A673 (cell line): ENCODE measurements at regions not wholly inside any gene's neighbourhood (a gene's known extent, or its start where the extent isn't known, plus 50 kb on each side); places are given as distances from the start of the nearest gene placed in this dataset.
A peak's percentile ranks its signal among the peaks of the same experiment; 100 is the strongest.
"Not testable (repeated sequence)": the region's sequence is repeated elsewhere in the genome, so short reads cannot be mapped to it uniquely, and the experiment has no call there.

ENCODE experiments used
- BruUV-seq: library from RNA; stranded (reverse); fragments of 400-500 nt; replicated peaks from 2 replicates; lab custom pipeline; 2021; lab: Mats Ljungman, UMichigan
- CTCF ChIA-PET: fragments of 300-600 bp; sonication (Branson Sonifier 250); formaldehyde crosslinking; loops from one replicate; lab custom pipeline; 2022; ENCODE audit warnings: antibody characterized with exemption; lab: Charles Lee
- POLR2A ChIA-PET: fragments of 300-600 bp; sonication (Branson Sonifier 250); formaldehyde crosslinking; loops from one replicate; lab custom pipeline; 2022; ENCODE audit warnings: antibody characterized with exemption; ENCODE audit not compliant: low non-redundant PET; lab: Charles Lee
- DNase-seq: peaks from one replicate; pipeline ENCODE4 v3.0.0-alpha.2; 2015; ENCODE audit warnings: low spot score
- H3K27ac ChIP-seq: fragments of 200-600 bp; sonication (generic); 2 replicates; pipeline ENCODE4 v1.5.1; 2016; ENCODE audit warnings: mixed run types, low read depth, mild to moderate bottlenecking, mixed read lengths, antibody characterized with exemption, low read length; ENCODE audit not compliant: poor library complexity, severe bottlenecking
- H3K27me3 ChIP-seq: fragments of 200-600 bp; sonication (generic); replicated peaks from 2 replicates; pipeline ENCODE4 v1.6.1; 2017; ENCODE audit warnings: mixed run types, low read depth, mild to moderate bottlenecking, mixed read lengths, antibody characterized with exemption, low read length; ENCODE audit not compliant: insufficient read depth, poor library complexity
- H3K36me3 ChIP-seq: fragments of 200-600 bp; sonication (generic); 2 replicates; pipeline ENCODE4 v1.6.1; 2016; ENCODE audit warnings: mixed run types, mild to moderate bottlenecking, mixed read lengths, antibody characterized with exemption, low read length; ENCODE audit not compliant: insufficient read depth, poor library complexity, severe bottlenecking
- H3K4me1 ChIP-seq: fragments of 200-600 bp; sonication (generic); 2 replicates; pipeline ENCODE4 v1.6.1; 2017; ENCODE audit warnings: mixed run types, mild to moderate bottlenecking, mixed read lengths, antibody characterized with exemption, low read length; ENCODE audit not compliant: insufficient read depth, poor library complexity, severe bottlenecking
- H3K4me3 ChIP-seq: fragments of 200-600 bp; sonication (generic); 2 replicates; pipeline ENCODE4 v1.5.1; 2016; ENCODE audit warnings: low read depth, mixed run types, mild to moderate bottlenecking, mixed read lengths, low read length; ENCODE audit not compliant: poor library complexity, severe bottlenecking
- H3K9me3 ChIP-seq: fragments of 200-600 bp; sonication (generic); 2 replicates; pipeline ENCODE4 v1.6.1; 2016; ENCODE audit warnings: mixed run types, low read depth, mild to moderate bottlenecking, mixed read lengths, antibody characterized with exemption, low read length; ENCODE audit not compliant: poor library complexity, severe bottlenecking
- CTCF ChIP-seq: fragments of 300-800, 200-600 bp; sonication (generic); conservative IDR thresholded peaks from 2 replicates; pipeline ENCODE4 v1.5.1; 2017; ENCODE audit warnings: low read depth, mild to moderate bottlenecking, antibody characterized with exemption, low read length, moderate library complexity, mixed read lengths
- EZH2 ChIP-seq: fragments of 200-600 bp; sonication (generic); IDR thresholded peaks from 2 replicates; pipeline ENCODE4 v1.6.1; 2017; ENCODE audit warnings: borderline replicate concordance, low read depth, mild to moderate bottlenecking, mixed read lengths, antibody characterized with exemption, low read length; ENCODE audit not compliant: poor library complexity, severe bottlenecking
- intact Hi-C: fragments of 100-400 bp; cut with micrococcal nuclease; formaldehyde crosslinking; loops from one replicate; pipeline ENCODE4 v1.10.0; 2022; ENCODE audit not compliant: unreplicated experiment

- TF ChIP-seq CTCF (no peak), EZH2 (no peak)
- BruUV-seq, result no TSS peak
- POLR2A ChIA-PET, result no interaction called here
Observed at GRCh38 chr2:17194083-17194482, 324.2 kb downstream of the RAD51AP2 start.

DNA sequence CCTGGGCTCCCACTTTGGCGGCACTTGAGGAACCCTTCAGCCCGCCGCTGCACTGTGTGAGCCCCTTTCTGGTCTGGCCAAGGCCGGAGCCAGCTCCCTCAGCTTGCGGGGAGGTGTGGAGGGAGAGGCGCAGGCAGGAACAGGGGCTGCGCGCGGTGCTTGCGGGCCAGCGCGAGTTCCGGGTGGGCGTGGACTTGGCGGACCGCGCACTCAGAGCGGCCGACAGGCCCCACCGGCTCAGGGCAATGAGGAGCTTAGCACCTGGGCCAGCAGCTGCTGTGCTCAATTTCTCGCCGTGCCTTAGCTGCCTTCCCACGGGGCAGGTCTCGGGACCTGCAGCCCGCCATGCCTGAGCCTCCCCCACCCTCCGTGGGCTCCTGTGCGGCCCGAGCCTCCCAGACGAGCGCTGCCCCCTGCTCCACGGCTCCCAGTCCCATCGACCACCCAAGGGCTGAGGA lies 324.8 kb downstream of the RAD51AP2 start:
- CTCF ChIA-PET, result not testable (repeated sequence)

More at GRCh38 chr2:17194083-17194482, 324.2 kb downstream of the RAD51AP2 start:
- intact Hi-C loops, result no loop called here
- no peaks in the 10 kb centered on the region for H3K9me3 ChIP-seq
- no peaks in the 10 kb centered on the region for H3K4me1 ChIP-seq
- no peak overlapping the region for H3K27ac ChIP-seq
- H3K27me3 ChIP-seq, result peaks cover 6% of the 10 kb centered on the region
- H3K36me3 ChIP-seq, result no peaks in the 10 kb centered on the region
- H3K4me3 ChIP-seq, result no peak overlapping the region
- no peak for DNase-seq
- CTCF ChIA-PET, result no interaction called here

GRCh38 chr2:17191223-17191622 lies 327.0 kb downstream of the RAD51AP2 start:
- no peaks in the 10 kb centered on the region for H3K36me3 ChIP-seq
- H3K27me3 ChIP-seq, result peaks cover 6% of the 10 kb centered on the region
- H3K4me3 ChIP-seq, result no peak overlapping the region
- no peaks in the 10 kb centered on the region for H3K4me1 ChIP-seq
- no TSS peak for BruUV-seq
- H3K9me3 ChIP-seq, result no peaks in the 10 kb centered on the region
- intact Hi-C loops, result no loop called here
- no peak for TF ChIP-seq EZH2
- no peak for TF ChIP-seq CTCF
- CTCF ChIA-PET, result no interaction called here
- H3K27ac ChIP-seq, result no peak overlapping the region
- POLR2A ChIA-PET, result no interaction called here
- no peak for DNase-seq

More for the DNA sequence above, 324.8 kb downstream of the RAD51AP2 start:
- POLR2A ChIA-PET, DNase-seq, BruUV-seq, H3K36me3 ChIP-seq, H3K27ac ChIP-seq, H3K4me3 ChIP-seq, H3K9me3 ChIP-seq, H3K27me3 ChIP-seq, H3K4me1 ChIP-seq, intact Hi-C loops: not testable (repeated sequence)

GRCh38 chr2:17190527-17190926 lies 327.7 kb downstream of the RAD51AP2 start:
- no peaks in the 10 kb centered on the region for H3K4me1 ChIP-seq
- H3K4me3 ChIP-seq, result no peak overlapping the region
- H3K36me3 ChIP-seq, result no peaks in the 10 kb centered on the region
- peak; percentile 18 for DNase-seq
- no peak overlapping the region for H3K27ac ChIP-seq
- peaks cover 1% of the 10 kb centered on the region for H3K27me3 ChIP-seq
- intact Hi-C loops, result no loop called here
- BruUV-seq, result no TSS peak
- POLR2A ChIA-PET, result no interaction called here
- TF ChIP-seq EZH2 (no peak), CTCF (no peak)
- CTCF ChIA-PET, result no interaction called here
- no peaks in the 10 kb centered on the region for H3K9me3 ChIP-seq
